Caco-2 (cell line): ENCODE measurements at regions not wholly inside any gene's neighbourhood (a gene's known extent, or its start where the extent isn't known, plus 50 kb on each side); places are given as distances from the start of the nearest gene placed in this dataset.

Experiments
- BruUV-seq: library from RNA; stranded (reverse); fragments of 400-500 nt; replicated peaks from 2 replicates; lab custom pipeline; 2021; lab: Mats Ljungman, UMichigan
- CTCF ChIA-PET: fragments of 300-600 bp; sonication (Branson Sonifier 250); formaldehyde crosslinking; loops from one replicate; lab custom pipeline; 2022; ENCODE audit warnings: antibody characterized with exemption; lab: Charles Lee
- POLR2A ChIA-PET: fragments of 300-600 bp; sonication (Branson Sonifier 250); formaldehyde crosslinking; loops from one replicate; lab custom pipeline; 2022; ENCODE audit warnings: antibody characterized with exemption; lab: Charles Lee
- DNase-seq, 2 experiments: peaks; one replicate each; pipeline versions ENCODE4 v3.0.0 to v3.0.0-alpha.2; 2020 to 2022
- H3K27me3 ChIP-seq: replicated peaks from 2 replicates; pipeline ENCODE4 v1.6.0; 2011; ENCODE audit warnings: low read length; ENCODE audit not compliant: control insufficient read depth, insufficient read depth
- H3K36me3 ChIP-seq: 2 replicates; pipeline ENCODE4 v1.5.1; 2011; ENCODE audit warnings: low read length; ENCODE audit not compliant: control insufficient read depth, insufficient read depth
- H3K4me1 ChIP-seq: fragments of 250-450 bp; sonication (Bioruptor Pico); 2 replicates; pipeline ENCODE4 v1.5.1; 2020; ENCODE audit warnings: mild to moderate bottlenecking
- H3K4me3 ChIP-seq: 2 replicates; pipeline ENCODE4 v1.5.1; 2011; ENCODE audit warnings: low read depth, mild to moderate bottlenecking, control low read depth, low read length
- H3K9me3 ChIP-seq: fragments of 250-450 bp; sonication (Bioruptor Pico); 2 replicates; pipeline ENCODE4 v1.5.1; 2020; ENCODE audit warnings: mild to moderate bottlenecking, moderate library complexity
- H3K27ac Mint-ChIP-seq: one replicate; pipeline ENCODE4 v1.8.0; 2022; ENCODE audit warnings: mixed read lengths; ENCODE audit not compliant: unreplicated experiment
- H3K27me3 Mint-ChIP-seq: one replicate; pipeline ENCODE4 v1.8.0; 2022; ENCODE audit warnings: mixed read lengths; ENCODE audit not compliant: insufficient read depth, unreplicated experiment
- H3K36me3 Mint-ChIP-seq: one replicate; pipeline ENCODE4 v1.8.0; 2022; ENCODE audit warnings: mild to moderate bottlenecking, mixed read lengths; ENCODE audit not compliant: insufficient read depth, unreplicated experiment
- H3K4me1 Mint-ChIP-seq: one replicate; pipeline ENCODE4 v1.8.0; 2022; ENCODE audit warnings: low read depth, mixed read lengths; ENCODE audit not compliant: unreplicated experiment
- H3K4me3 Mint-ChIP-seq: one replicate; pipeline ENCODE4 v1.8.0; 2022; ENCODE audit warnings: mild to moderate bottlenecking, moderate library complexity, mixed read lengths; ENCODE audit not compliant: unreplicated experiment
- H3K9me3 Mint-ChIP-seq: one replicate; pipeline ENCODE4 v1.8.0; 2022; ENCODE audit warnings: mixed read lengths; ENCODE audit not compliant: unreplicated experiment
- intact Hi-C: fragments of 100-400 bp; cut with micrococcal nuclease; formaldehyde crosslinking; loops from one replicate; pipeline ENCODE4 v1.10.0; 2022; ENCODE audit not compliant: unreplicated experiment
- TF ChIP-seq, protein P1 (sequence below), 2 experiments: fragments of 200-600 bp in 1 of 2; IDR thresholded peaks; 1 replicate in 1 of 2; 2 replicates in 1 of 2; pipeline versions ENCODE4 v1.5.1 to v1.8.0; 2011 to 2022; ENCODE audit warnings: antibody characterized with exemption in 1 of 2, control low read depth in 1 of 2, inconsistent platforms in 1 of 2, low read depth in 1 of 2, low read length in 1 of 2, mild to moderate bottlenecking in 1 of 2, moderate library complexity in 1 of 2; ENCODE audit not compliant: insufficient read depth in 1 of 2, severe bottlenecking in 1 of 2, unreplicated experiment in 1 of 2

GRCh38 chr11:111186308-111186915 lies 59.1 kb upstream of the POU2AF2 start:
- intact Hi-C loops: no loop called here
- no peak overlapping the region for H3K27ac Mint-ChIP-seq
- no peaks in the 10 kb centered on the region for H3K36me3 Mint-ChIP-seq
- no peaks in the 10 kb centered on the region for H3K9me3 Mint-ChIP-seq
- CTCF ChIA-PET: no interaction called here
- no TSS peak for BruUV-seq
- no peaks in the 10 kb centered on the region for H3K4me1 ChIP-seq
- no peak for DNase-seq
- no peaks in the 10 kb centered on the region for H3K4me1 Mint-ChIP-seq
- POLR2A ChIA-PET: no interaction called here
- TF ChIP-seq, protein P1, sequence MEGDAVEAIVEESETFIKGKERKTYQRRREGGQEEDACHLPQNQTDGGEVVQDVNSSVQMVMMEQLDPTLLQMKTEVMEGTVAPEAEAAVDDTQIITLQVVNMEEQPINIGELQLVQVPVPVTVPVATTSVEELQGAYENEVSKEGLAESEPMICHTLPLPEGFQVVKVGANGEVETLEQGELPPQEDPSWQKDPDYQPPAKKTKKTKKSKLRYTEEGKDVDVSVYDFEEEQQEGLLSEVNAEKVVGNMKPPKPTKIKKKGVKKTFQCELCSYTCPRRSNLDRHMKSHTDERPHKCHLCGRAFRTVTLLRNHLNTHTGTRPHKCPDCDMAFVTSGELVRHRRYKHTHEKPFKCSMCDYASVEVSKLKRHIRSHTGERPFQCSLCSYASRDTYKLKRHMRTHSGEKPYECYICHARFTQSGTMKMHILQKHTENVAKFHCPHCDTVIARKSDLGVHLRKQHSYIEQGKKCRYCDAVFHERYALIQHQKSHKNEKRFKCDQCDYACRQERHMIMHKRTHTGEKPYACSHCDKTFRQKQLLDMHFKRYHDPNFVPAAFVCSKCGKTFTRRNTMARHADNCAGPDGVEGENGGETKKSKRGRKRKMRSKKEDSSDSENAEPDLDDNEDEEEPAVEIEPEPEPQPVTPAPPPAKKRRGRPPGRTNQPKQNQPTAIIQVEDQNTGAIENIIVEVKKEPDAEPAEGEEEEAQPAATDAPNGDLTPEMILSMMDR (IDR thresholded peaks at IDR 0.05; ENCODE audit: insufficient read depth in 1 of 2, low read depth in 1 of 2, low read length in 1 of 2, severe bottlenecking in 1 of 2, unreplicated experiment in 1 of 2): no peak
- H3K36me3 ChIP-seq: no peaks in the 10 kb centered on the region
- H3K9me3 ChIP-seq: no peaks in the 10 kb centered on the region; the same call in 1 of the 2 replicates
- H3K4me3 Mint-ChIP-seq: no peak overlapping the region
- H3K27me3 ChIP-seq: no peaks in the 10 kb centered on the region
- peaks cover 21% of the 10 kb centered on the region for H3K27me3 Mint-ChIP-seq
- H3K4me3 ChIP-seq: no peak overlapping the region

GRCh38 chr11:111185266-111185665 lies 60.3 kb upstream of the POU2AF2 start:
- no peaks in the 10 kb centered on the region for H3K36me3 Mint-ChIP-seq
- peaks cover 16% of the 10 kb centered on the region for H3K27me3 Mint-ChIP-seq
- no peaks in the 10 kb centered on the region for H3K4me1 ChIP-seq
- H3K4me3 ChIP-seq: no peak overlapping the region
- DNase-seq: no peak
- H3K4me3 Mint-ChIP-seq: no peak overlapping the region
- TF ChIP-seq, protein P1 (IDR thresholded peaks at IDR 0.05; ENCODE audit: insufficient read depth in 1 of 2, low read depth in 1 of 2, low read length in 1 of 2, severe bottlenecking in 1 of 2, unreplicated experiment in 1 of 2): no peak
- CTCF ChIA-PET: no interaction called here
- H3K9me3 ChIP-seq: no peaks in the 10 kb centered on the region; the same call in 1 of the 2 replicates
- POLR2A ChIA-PET: no interaction called here
- BruUV-seq: no TSS peak
- H3K27me3 ChIP-seq: no peaks in the 10 kb centered on the region
- H3K36me3 ChIP-seq: no peaks in the 10 kb centered on the region
- H3K27ac Mint-ChIP-seq: no peak overlapping the region
- no peaks in the 10 kb centered on the region for H3K4me1 Mint-ChIP-seq
- H3K9me3 Mint-ChIP-seq: no peaks in the 10 kb centered on the region
- intact Hi-C loops: no loop called here

GRCh38 chr11:111183706-111184105 lies 61.8 kb upstream of the POU2AF2 start:
- H3K36me3 Mint-ChIP-seq: no peaks in the 10 kb centered on the region
- ChIA-PET CTCF (no interaction called here), POLR2A (no interaction called here)
- peaks cover 14% of the 10 kb centered on the region for H3K27me3 Mint-ChIP-seq
- no TSS peak for BruUV-seq
- H3K27ac Mint-ChIP-seq: no peak overlapping the region
- TF ChIP-seq, protein P1 (IDR thresholded peaks at IDR 0.05; ENCODE audit: insufficient read depth in 1 of 2, low read depth in 1 of 2, low read length in 1 of 2, severe bottlenecking in 1 of 2, unreplicated experiment in 1 of 2): no peak
- no peak overlapping the region for H3K4me3 ChIP-seq
- DNase-seq: no peak
- no peak overlapping the region for H3K4me3 Mint-ChIP-seq
- no peaks in the 10 kb centered on the region for H3K4me1 Mint-ChIP-seq
- H3K9me3 ChIP-seq: no peaks in the 10 kb centered on the region; the same call in 1 of the 2 replicates
- intact Hi-C loops: no loop called here
- H3K27me3 ChIP-seq: no peaks in the 10 kb centered on the region
- no peaks in the 10 kb centered on the region for H3K9me3 Mint-ChIP-seq
- H3K36me3 ChIP-seq: no peaks in the 10 kb centered on the region
- H3K4me1 ChIP-seq: no peaks in the 10 kb centered on the region
